Caco-2 (cell line): ENCODE measurements at regions not wholly inside any gene's neighbourhood (a gene's known extent, or its start where the extent isn't known, plus 50 kb on each side); places are given as distances from the start of the nearest gene placed in this dataset.

Experiments used
- BruUV-seq: library from RNA; stranded (reverse); fragments of 400-500 nt; replicated peaks from 2 replicates; lab custom pipeline; 2021; lab: Mats Ljungman, UMichigan
- CTCF ChIA-PET: fragments of 300-600 bp; sonication (Branson Sonifier 250); formaldehyde crosslinking; loops from one replicate; lab custom pipeline; 2022; ENCODE audit warnings: antibody characterized with exemption; lab: Charles Lee
- POLR2A ChIA-PET: fragments of 300-600 bp; sonication (Branson Sonifier 250); formaldehyde crosslinking; loops from one replicate; lab custom pipeline; 2022; ENCODE audit warnings: antibody characterized with exemption; lab: Charles Lee
- DNase-seq, 2 experiments: peaks; one replicate each; pipeline versions ENCODE4 v3.0.0 to v3.0.0-alpha.2; 2020 to 2022
- H3K27me3 ChIP-seq: replicated peaks from 2 replicates; pipeline ENCODE4 v1.6.0; 2011; ENCODE audit warnings: low read length; ENCODE audit not compliant: control insufficient read depth, insufficient read depth
- H3K36me3 ChIP-seq: 2 replicates; pipeline ENCODE4 v1.5.1; 2011; ENCODE audit warnings: low read length; ENCODE audit not compliant: control insufficient read depth, insufficient read depth
- H3K4me1 ChIP-seq: fragments of 250-450 bp; sonication (Bioruptor Pico); 2 replicates; pipeline ENCODE4 v1.5.1; 2020; ENCODE audit warnings: mild to moderate bottlenecking
- H3K4me3 ChIP-seq: 2 replicates; pipeline ENCODE4 v1.5.1; 2011; ENCODE audit warnings: low read depth, mild to moderate bottlenecking, control low read depth, low read length
- H3K9me3 ChIP-seq: fragments of 250-450 bp; sonication (Bioruptor Pico); 2 replicates; pipeline ENCODE4 v1.5.1; 2020; ENCODE audit warnings: mild to moderate bottlenecking, moderate library complexity
- H3K27ac Mint-ChIP-seq: one replicate; pipeline ENCODE4 v1.8.0; 2022; ENCODE audit warnings: mixed read lengths; ENCODE audit not compliant: unreplicated experiment
- H3K27me3 Mint-ChIP-seq: one replicate; pipeline ENCODE4 v1.8.0; 2022; ENCODE audit warnings: mixed read lengths; ENCODE audit not compliant: insufficient read depth, unreplicated experiment
- H3K36me3 Mint-ChIP-seq: one replicate; pipeline ENCODE4 v1.8.0; 2022; ENCODE audit warnings: mild to moderate bottlenecking, mixed read lengths; ENCODE audit not compliant: insufficient read depth, unreplicated experiment
- H3K4me1 Mint-ChIP-seq: one replicate; pipeline ENCODE4 v1.8.0; 2022; ENCODE audit warnings: low read depth, mixed read lengths; ENCODE audit not compliant: unreplicated experiment
- H3K4me3 Mint-ChIP-seq: one replicate; pipeline ENCODE4 v1.8.0; 2022; ENCODE audit warnings: mild to moderate bottlenecking, moderate library complexity, mixed read lengths; ENCODE audit not compliant: unreplicated experiment
- H3K9me3 Mint-ChIP-seq: one replicate; pipeline ENCODE4 v1.8.0; 2022; ENCODE audit warnings: mixed read lengths; ENCODE audit not compliant: unreplicated experiment
- intact Hi-C: fragments of 100-400 bp; cut with micrococcal nuclease; formaldehyde crosslinking; loops from one replicate; pipeline ENCODE4 v1.10.0; 2022; ENCODE audit not compliant: unreplicated experiment
- TF ChIP-seq, protein P1 (sequence below), 2 experiments: fragments of 200-600 bp in 1 of 2; IDR thresholded peaks; 1 replicate in 1 of 2; 2 replicates in 1 of 2; pipeline versions ENCODE4 v1.5.1 to v1.8.0; 2011 to 2022; ENCODE audit warnings: antibody characterized with exemption in 1 of 2, control low read depth in 1 of 2, inconsistent platforms in 1 of 2, low read depth in 1 of 2, low read length in 1 of 2, mild to moderate bottlenecking in 1 of 2, moderate library complexity in 1 of 2; ENCODE audit not compliant: insufficient read depth in 1 of 2, severe bottlenecking in 1 of 2, unreplicated experiment in 1 of 2

DNA sequence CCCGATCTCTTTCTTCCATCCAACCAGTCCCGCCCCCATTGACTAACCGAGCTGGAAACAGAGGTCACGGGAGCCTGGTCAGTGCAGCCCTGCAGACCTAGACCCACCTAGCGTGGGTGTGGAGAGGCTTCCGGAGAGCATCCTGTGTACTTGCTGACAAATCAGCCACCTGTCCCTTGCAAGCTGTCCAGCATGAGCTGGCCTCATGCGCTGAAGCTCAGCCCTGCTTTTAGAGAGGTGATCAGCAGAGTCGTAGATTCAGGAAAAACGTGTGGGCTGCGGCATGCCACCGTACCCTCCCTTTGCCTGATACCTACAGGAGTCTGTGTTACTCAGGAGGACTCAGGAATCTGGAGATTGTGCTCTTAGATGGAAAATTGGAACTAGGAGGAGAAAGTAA is 80.3 kb upstream of the UQCRFS1 start:
- Mint-ChIP-seq H3K4me1 (no peaks in the 10 kb centered on the region), H3K9me3 (no peaks in the 10 kb centered on the region), H3K27me3 (peaks cover 17% of the 10 kb centered on the region), H3K4me3 (no peak overlapping the region), H3K27ac (no peak overlapping the region), H3K36me3 (no peaks in the 10 kb centered on the region)
- H3K4me3 ChIP-seq: no peak overlapping the region
- H3K9me3 ChIP-seq: no peaks in the 10 kb centered on the region
- no peaks in the 10 kb centered on the region for H3K4me1 ChIP-seq
- BruUV-seq: no TSS peak
- TF ChIP-seq, protein P1, sequence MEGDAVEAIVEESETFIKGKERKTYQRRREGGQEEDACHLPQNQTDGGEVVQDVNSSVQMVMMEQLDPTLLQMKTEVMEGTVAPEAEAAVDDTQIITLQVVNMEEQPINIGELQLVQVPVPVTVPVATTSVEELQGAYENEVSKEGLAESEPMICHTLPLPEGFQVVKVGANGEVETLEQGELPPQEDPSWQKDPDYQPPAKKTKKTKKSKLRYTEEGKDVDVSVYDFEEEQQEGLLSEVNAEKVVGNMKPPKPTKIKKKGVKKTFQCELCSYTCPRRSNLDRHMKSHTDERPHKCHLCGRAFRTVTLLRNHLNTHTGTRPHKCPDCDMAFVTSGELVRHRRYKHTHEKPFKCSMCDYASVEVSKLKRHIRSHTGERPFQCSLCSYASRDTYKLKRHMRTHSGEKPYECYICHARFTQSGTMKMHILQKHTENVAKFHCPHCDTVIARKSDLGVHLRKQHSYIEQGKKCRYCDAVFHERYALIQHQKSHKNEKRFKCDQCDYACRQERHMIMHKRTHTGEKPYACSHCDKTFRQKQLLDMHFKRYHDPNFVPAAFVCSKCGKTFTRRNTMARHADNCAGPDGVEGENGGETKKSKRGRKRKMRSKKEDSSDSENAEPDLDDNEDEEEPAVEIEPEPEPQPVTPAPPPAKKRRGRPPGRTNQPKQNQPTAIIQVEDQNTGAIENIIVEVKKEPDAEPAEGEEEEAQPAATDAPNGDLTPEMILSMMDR (IDR thresholded peaks at IDR 0.05; ENCODE audit: insufficient read depth in 1 of 2, low read depth in 1 of 2, low read length in 1 of 2, severe bottlenecking in 1 of 2, unreplicated experiment in 1 of 2): no peak
- H3K36me3 ChIP-seq: no peaks in the 10 kb centered on the region
- H3K27me3 ChIP-seq: no peaks in the 10 kb centered on the region
- CTCF ChIA-PET: no interaction called here
- POLR2A ChIA-PET: no interaction called here
- intact Hi-C loops: no loop called here
- DNase-seq: no peak

DNA sequence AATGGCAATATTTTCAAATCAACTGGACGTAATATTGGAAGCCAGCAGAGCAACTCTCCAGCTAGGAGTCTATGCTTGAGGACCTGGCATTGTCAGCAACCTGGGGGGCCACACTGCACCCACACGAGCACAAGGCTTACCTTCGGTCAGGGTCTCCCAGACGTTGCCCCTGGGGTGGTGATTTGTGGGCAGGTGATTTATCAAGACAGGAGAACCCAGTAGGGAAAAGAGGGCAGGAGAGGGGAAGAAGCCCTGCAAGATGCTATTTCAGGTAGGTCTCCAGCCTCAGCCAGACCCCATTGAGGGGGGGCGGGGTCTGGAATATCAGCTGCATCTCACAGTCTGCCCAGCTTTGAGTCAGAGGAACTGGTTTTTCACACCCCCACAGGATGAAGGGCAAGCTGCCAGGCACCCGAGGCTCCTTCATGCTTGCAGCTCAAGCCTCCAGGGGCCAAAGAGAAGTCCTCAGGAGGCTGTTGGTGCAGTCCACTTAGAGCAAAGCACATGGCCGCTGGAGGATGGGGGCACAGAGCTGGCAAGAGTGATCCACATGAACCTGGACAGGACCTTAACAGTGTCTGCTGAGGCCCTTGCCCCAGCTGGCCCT is 80.9 kb upstream of the UQCRFS1 start:
- H3K27me3 Mint-ChIP-seq: peaks cover 17% of the 10 kb centered on the region

DNA sequence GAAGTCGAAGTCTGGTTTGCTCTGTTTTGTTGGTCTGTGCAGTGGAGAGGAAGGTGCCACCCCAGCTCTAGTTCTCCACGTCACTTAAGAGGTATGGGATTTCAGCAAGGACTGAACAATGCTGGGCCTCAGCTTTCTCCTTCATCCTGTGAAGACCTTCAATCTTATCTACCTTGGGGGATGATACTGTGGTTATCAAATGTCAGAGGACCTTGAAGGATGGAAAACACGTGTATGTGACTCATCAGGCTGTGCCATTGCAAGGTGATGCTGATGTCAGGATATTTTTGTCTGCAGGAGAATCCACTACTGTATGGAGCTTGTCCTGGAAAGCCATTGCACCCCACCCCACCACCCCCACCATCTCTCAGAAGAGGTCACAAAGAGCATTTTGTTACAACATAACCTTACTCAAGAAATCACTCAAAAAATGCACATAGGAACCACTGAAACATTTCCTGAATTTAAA is 81.4 kb upstream of the UQCRFS1 start:
- H3K4me1 Mint-ChIP-seq: no peaks in the 10 kb centered on the region
- H3K9me3 Mint-ChIP-seq: no peaks in the 10 kb centered on the region
- TF ChIP-seq, protein P1 (IDR thresholded peaks at IDR 0.05; ENCODE audit: insufficient read depth in 1 of 2, low read depth in 1 of 2, low read length in 1 of 2, severe bottlenecking in 1 of 2, unreplicated experiment in 1 of 2): no peak
- H3K27ac Mint-ChIP-seq: no peak overlapping the region
- Histone ChIP-seq H3K4me1 (no peaks in the 10 kb centered on the region), H3K9me3 (no peaks in the 10 kb centered on the region), H3K36me3 (no peaks in the 10 kb centered on the region), H3K27me3 (no peaks in the 10 kb centered on the region), H3K4me3 (no peak overlapping the region)
- BruUV-seq: no TSS peak
- CTCF ChIA-PET: no interaction called here
- POLR2A ChIA-PET: no interaction called here
- no peak overlapping the region for H3K4me3 Mint-ChIP-seq
- H3K27me3 Mint-ChIP-seq: peaks cover 17% of the 10 kb centered on the region
- no peaks in the 10 kb centered on the region for H3K36me3 Mint-ChIP-seq
- intact Hi-C loops: no loop called here
- DNase-seq: no peak

More for the DNA sequence above, 80.9 kb upstream of the UQCRFS1 start:
- Histone ChIP-seq H3K9me3 (no peaks in the 10 kb centered on the region), H3K4me1 (no peaks in the 10 kb centered on the region), H3K27me3 (no peaks in the 10 kb centered on the region), H3K4me3 (no peak overlapping the region), H3K36me3 (no peaks in the 10 kb centered on the region)
- DNase-seq: no peak
- Mint-ChIP-seq H3K4me1 (no peaks in the 10 kb centered on the region), H3K36me3 (no peaks in the 10 kb centered on the region), H3K27ac (no peak overlapping the region), H3K4me3 (no peak overlapping the region), H3K9me3 (no peaks in the 10 kb centered on the region)
- CTCF ChIA-PET: no interaction called here
- POLR2A ChIA-PET: no interaction called here
- intact Hi-C loops: no loop called here
- TF ChIP-seq, protein P1 (IDR thresholded peaks at IDR 0.05; ENCODE audit: insufficient read depth in 1 of 2, low read depth in 1 of 2, low read length in 1 of 2, severe bottlenecking in 1 of 2, unreplicated experiment in 1 of 2): no peak
- no TSS peak for BruUV-seq
